H1 (cell line): ENCODE measurements at regions not wholly inside any gene's neighbourhood (a gene's known extent, or its start where the extent isn't known, plus 50 kb on each side); places are given as distances from the start of the nearest gene placed in this dataset.

Source experiments
- CTCF ChIA-PET: fragments of 300-600 bp; sonication (Branson Sonifier 250); formaldehyde crosslinking; loops from one replicate; lab custom pipeline; 2021; ENCODE audit not compliant: partially characterized antibody; lab: Charles Lee
- POLR2A ChIA-PET: fragments of 300-600 bp; sonication (Branson Sonifier 250); formaldehyde crosslinking; loops from one replicate; lab custom pipeline; 2021; ENCODE audit warnings: inconsistent platforms; ENCODE audit not compliant: partially characterized antibody; lab: Charles Lee
- DNase-seq, 2 experiments: peaks; one replicate each; pipeline versions ENCODE4 v3.0.0 to v3.0.0-alpha.2; 2010 to 2022; ENCODE audit warnings: low spot score in 2 of 2, low read depth in 1 of 2, mixed read lengths in 1 of 2
- FAIRE-seq: peaks from 2 replicates; lab custom pipeline; 2011; peaks lifted over from hg19 to GRCh38; lab: Jason Lieb, UNC
- H2AFZ ChIP-seq: 2 replicates; pipeline ENCODE4 v1.8.1; 2012; ENCODE audit warnings: low read length, inconsistent platforms
- H2AK5ac ChIP-seq: 2 replicates; pipeline ENCODE4 v1.6.1; 2013; ENCODE audit warnings: low read depth, low read length
- H2BK120ac ChIP-seq: replicated peaks from 2 replicates; pipeline ENCODE3; 2013; ENCODE audit warnings: low read depth, low read length, inconsistent platforms
- H2BK12ac ChIP-seq: 2 replicates; pipeline ENCODE4 v1.6.1; 2013; ENCODE audit warnings: low read depth, low read length
- H2BK15ac ChIP-seq: 2 replicates; pipeline ENCODE4 v1.6.1; 2013; ENCODE audit warnings: low read length
- H2BK20ac ChIP-seq: 2 replicates; pipeline ENCODE4 v1.6.1; 2013; ENCODE audit warnings: low read length
- H2BK5ac ChIP-seq: 2 replicates; pipeline ENCODE4 v1.6.1; 2013; ENCODE audit warnings: low read depth, low read length
- H3K14ac ChIP-seq: 2 replicates; pipeline ENCODE4 v1.6.1; 2013; ENCODE audit warnings: inconsistent platforms; ENCODE audit not compliant: insufficient read length
- H3K18ac ChIP-seq: 2 replicates; pipeline ENCODE4 v1.6.1; 2013; ENCODE audit warnings: low read length; ENCODE audit errors: extremely low read depth
- H3K23ac ChIP-seq: 2 replicates; pipeline ENCODE4 v1.6.1; 2013; ENCODE audit warnings: inconsistent platforms; ENCODE audit not compliant: insufficient read length
- H3K23me2 ChIP-seq: 2 replicates; pipeline ENCODE4 v1.6.1; 2013; ENCODE audit warnings: low read depth, low read length
- H3K27ac ChIP-seq: 2 replicates; pipeline ENCODE4 v1.6.1; 2011; ENCODE audit warnings: low read depth, low read length, inconsistent platforms
- H3K27me3 ChIP-seq, 4 experiments: replicated peaks in 1 of 4; 1 replicate in 1 of 4; 2 replicates in 3 of 4; pipeline versions ENCODE4 v1.6.1 to v1.8.1; 2011 to 2013; ENCODE audit warnings: low read length in 3 of 4, mild to moderate bottlenecking in 3 of 4, inconsistent platforms in 2 of 4, mixed read lengths in 2 of 4, moderate library complexity in 1 of 4; ENCODE audit not compliant: control insufficient read depth in 3 of 4, insufficient read depth in 3 of 4; ENCODE audit errors: extremely low read depth in 1 of 4
- H3K36me3 ChIP-seq, 4 experiments: 2 replicates each; pipeline versions ENCODE4 v1.6.1 to v1.8.1; 2011 to 2013; ENCODE audit warnings: mild to moderate bottlenecking in 4 of 4, low read length in 3 of 4, moderate library complexity in 2 of 4, control low read depth in 1 of 4, inconsistent platforms in 1 of 4; ENCODE audit not compliant: insufficient read depth in 4 of 4, control insufficient read depth in 2 of 4
- H3K4ac ChIP-seq: replicated peaks from 2 replicates; pipeline ENCODE3; 2013; ENCODE audit warnings: low read length, low read depth, mixed read lengths, inconsistent platforms; ENCODE audit not compliant: insufficient read length
- H3K4me1 ChIP-seq, 4 experiments: replicated peaks in 1 of 4; 1 replicate in 1 of 4; 2 replicates in 3 of 4; pipeline versions ENCODE4 v1.6.1 to v1.8.1; 2011 to 2013; ENCODE audit warnings: low read length in 3 of 4, inconsistent platforms in 2 of 4, mixed read lengths in 1 of 4; ENCODE audit not compliant: insufficient read depth in 4 of 4, control insufficient read depth in 3 of 4
- H3K4me2 ChIP-seq, 2 experiments: 2 replicates each; pipeline versions ENCODE4 v1.6.1 to v1.8.1; 2011 to 2013; ENCODE audit warnings: low read depth in 2 of 2, low read length in 2 of 2, control low read depth in 1 of 2, inconsistent platforms in 1 of 2, mild to moderate bottlenecking in 1 of 2; ENCODE audit not compliant: insufficient read depth in 1 of 2
- H3K4me3 ChIP-seq, 4 experiments: fragments of 200-600, 300-600 bp in 1 of 4; sonication (generic), shearing (Covaris generic), sonication (Bioruptor Twin) in 1 of 4; 2 replicates each; pipeline versions ENCODE4 v1.5.1 to v1.8.1; 2011 to 2016; ENCODE audit warnings: low read length in 4 of 4, low read depth in 3 of 4, control low read depth in 2 of 4, inconsistent platforms in 2 of 4, mild to moderate bottlenecking in 2 of 4, mixed read lengths in 1 of 4, moderate library complexity in 1 of 4; ENCODE audit not compliant: insufficient read depth in 2 of 4; ENCODE audit errors: extremely low read depth in 1 of 4
- H3K56ac ChIP-seq: replicated peaks from 2 replicates; pipeline ENCODE3; 2013; ENCODE audit warnings: low read depth, mild to moderate bottlenecking, mixed read lengths, low read length, inconsistent platforms; ENCODE audit not compliant: insufficient read length
- H3K79me1 ChIP-seq: 2 replicates; pipeline ENCODE4 v1.6.1; 2013; ENCODE audit warnings: low read depth, low read length, control low read depth
- H3K79me2 ChIP-seq, 2 experiments: 2 replicates each; pipeline versions ENCODE4 v1.6.1 to v1.8.1; 2012 to 2013; ENCODE audit warnings: low read length in 2 of 2, mild to moderate bottlenecking in 2 of 2, inconsistent platforms in 1 of 2; ENCODE audit not compliant: insufficient read depth in 2 of 2, control insufficient read depth in 1 of 2
- H3K9ac ChIP-seq, 4 experiments: replicated peaks in 1 of 4; 1 replicate in 1 of 4; 2 replicates in 3 of 4; pipeline versions ENCODE4 v1.6.1 to v1.8.1; 2011 to 2013; ENCODE audit warnings: low read depth in 3 of 4, low read length in 3 of 4, control low read depth in 2 of 4, mild to moderate bottlenecking in 2 of 4, moderate library complexity in 2 of 4, inconsistent platforms in 1 of 4; ENCODE audit errors: extremely low read depth in 1 of 4
- H3K9me3 ChIP-seq, 2 experiments: 2 replicates each; pipeline versions ENCODE4 v1.6.1 to v1.8.1; 2012 to 2013; ENCODE audit warnings: mild to moderate bottlenecking in 2 of 2, moderate library complexity in 2 of 2, control low read depth in 1 of 2, inconsistent platforms in 1 of 2, low read depth in 1 of 2, low read length in 1 of 2, mixed read lengths in 1 of 2; ENCODE audit not compliant: insufficient read depth in 2 of 2
- H4K20me1 ChIP-seq, 2 experiments: replicated peaks in 1 of 2; 2 replicates each; pipeline versions ENCODE3 to v1.8.1; 2011 to 2013; ENCODE audit warnings: inconsistent platforms in 2 of 2, low read length in 2 of 2, mild to moderate bottlenecking in 1 of 2; ENCODE audit not compliant: insufficient read depth in 2 of 2, control insufficient read depth in 1 of 2
- H4K5ac ChIP-seq: 2 replicates; pipeline ENCODE4 v1.6.1; 2013; ENCODE audit warnings: low read length, low read depth, mixed read lengths, inconsistent platforms; ENCODE audit not compliant: insufficient read length
- H4K8ac ChIP-seq: 2 replicates; pipeline ENCODE4 v1.8.0; 2013; ENCODE audit warnings: mild to moderate bottlenecking, moderate library complexity, low read length, inconsistent platforms; ENCODE audit not compliant: insufficient read depth; ENCODE audit errors: extremely low read depth
- H4K91ac ChIP-seq: replicated peaks from 2 replicates; pipeline ENCODE3; 2013; ENCODE audit warnings: low read length, mixed read lengths, inconsistent platforms; ENCODE audit not compliant: insufficient read length
- NANOG ChIP-seq: IDR thresholded peaks from 2 replicates; pipeline ENCODE4 v1.6.1; 2011; ENCODE audit warnings: low read length, low read depth, mild to moderate bottlenecking, inconsistent platforms; ENCODE audit not compliant: insufficient read depth, poor library complexity, severe bottlenecking
- SP4 ChIP-seq: IDR thresholded peaks from 2 replicates; pipeline ENCODE4 v1.6.1; 2012; ENCODE audit warnings: low read length, inconsistent platforms
- TEAD4 ChIP-seq: IDR thresholded peaks from 2 replicates; pipeline ENCODE4 v1.6.1; 2012; ENCODE audit warnings: low read depth, low read length, inconsistent platforms, mixed read lengths
- WGBS, 2 experiments: shearing (Covaris generic) in 1 of 2; methylation state at CpG; one replicate each; pipeline versions ENCODE4 v1.1.6 to v1.1.7; 2013 to 2015; ENCODE audit warnings: low lambda C conversion rate in 2 of 2, mixed read lengths in 2 of 2, inconsistent platforms in 1 of 2, low coverage in 1 of 2, missing lambda C conversion rate in 1 of 2; ENCODE audit not compliant: insufficient replicate concordance in 2 of 2, insufficient coverage in 1 of 2, insufficient read length in 1 of 2; ENCODE audit errors: extremely low coverage in 1 of 2, missing lambda C conversion rate in 1 of 2; 5-methylcytosine and 5-hydroxymethylcytosine counted together

- POLR2A ChIA-PET: no interaction called here
- Histone ChIP-seq H3K4me1 (no peaks in the 10 kb centered on the region), H4K91ac (no peak overlapping the region), H4K5ac (no peak overlapping the region), H3K79me1 (no peaks in the 10 kb centered on the region), H3K23me2 (no peaks in the 10 kb centered on the region), H3K36me3 (no peaks in the 10 kb centered on the region), H3K4me3 (no peak overlapping the region), H2BK15ac (no peak overlapping the region), H3K27ac (no peak overlapping the region), H3K27me3 (no peaks in the 10 kb centered on the region), H3K4ac (no peak overlapping the region), H3K4me2 (no peak overlapping the region), H3K79me2 (no peaks in the 10 kb centered on the region), H3K23ac (no peak overlapping the region), H2BK12ac (no peak overlapping the region), H2BK20ac (no peak overlapping the region), H2BK5ac (no peak overlapping the region), H3K56ac (no peak overlapping the region), H4K8ac (no peak overlapping the region), H3K9ac (no peak overlapping the region), H2BK120ac (no peak overlapping the region), H4K20me1 (no peaks in the 10 kb centered on the region), H3K14ac (no peak overlapping the region), H3K18ac (no peak overlapping the region), H2AK5ac (no peak overlapping the region), H2AFZ (no peak overlapping the region), H3K9me3 (no peaks in the 10 kb centered on the region)
- 95% methylated on average over 2 of the region's 2 CpGs; no CpG with 5 or more reads in 1 of the 2 experiments for WGBS, 2 experiments
- FAIRE-seq (no peak), DNase-seq (no peak)
- CTCF ChIA-PET: no interaction called here
- no peak for TF ChIP-seq SP4
- no peak for TF ChIP-seq NANOG
- TF ChIP-seq TEAD4: no peak
Measured at GRCh38 chr11:24298146-24298545, 198.7 kb upstream of the LUZP2 start.
